ENCODE measurements at regions not wholly inside any gene's neighbourhood (a gene's known extent, or its start where the extent isn't known, plus 50 kb on each side); places are given as distances from the start of the nearest gene placed in this dataset.

GRCh38 chr6:140559458-140559857 lies 1185.0 kb upstream of the CITED2 start:
- H3K27ac ChIP-seq = no peak overlapping the region
- H3K4me3 ChIP-seq = no peak overlapping the region
- no peak for DNase-seq (ENCODE audit: low spot score)
- H3K4me1 ChIP-seq = no peaks in the 10 kb centered on the region
- TF ChIP-seq, protein P1, sequence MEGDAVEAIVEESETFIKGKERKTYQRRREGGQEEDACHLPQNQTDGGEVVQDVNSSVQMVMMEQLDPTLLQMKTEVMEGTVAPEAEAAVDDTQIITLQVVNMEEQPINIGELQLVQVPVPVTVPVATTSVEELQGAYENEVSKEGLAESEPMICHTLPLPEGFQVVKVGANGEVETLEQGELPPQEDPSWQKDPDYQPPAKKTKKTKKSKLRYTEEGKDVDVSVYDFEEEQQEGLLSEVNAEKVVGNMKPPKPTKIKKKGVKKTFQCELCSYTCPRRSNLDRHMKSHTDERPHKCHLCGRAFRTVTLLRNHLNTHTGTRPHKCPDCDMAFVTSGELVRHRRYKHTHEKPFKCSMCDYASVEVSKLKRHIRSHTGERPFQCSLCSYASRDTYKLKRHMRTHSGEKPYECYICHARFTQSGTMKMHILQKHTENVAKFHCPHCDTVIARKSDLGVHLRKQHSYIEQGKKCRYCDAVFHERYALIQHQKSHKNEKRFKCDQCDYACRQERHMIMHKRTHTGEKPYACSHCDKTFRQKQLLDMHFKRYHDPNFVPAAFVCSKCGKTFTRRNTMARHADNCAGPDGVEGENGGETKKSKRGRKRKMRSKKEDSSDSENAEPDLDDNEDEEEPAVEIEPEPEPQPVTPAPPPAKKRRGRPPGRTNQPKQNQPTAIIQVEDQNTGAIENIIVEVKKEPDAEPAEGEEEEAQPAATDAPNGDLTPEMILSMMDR (IDR thresholded peaks at IDR 0.05) = no peak
- no peaks in the 10 kb centered on the region for H3K36me3 ChIP-seq
- H3K9me3 ChIP-seq = no peaks in the 10 kb centered on the region
- H3K27me3 ChIP-seq = no peaks in the 10 kb centered on the region

GRCh38 chr6:140554421-140554820 lies 1180.0 kb upstream of the CITED2 start:
- no peak overlapping the region for H3K4me3 ChIP-seq
- H3K27me3 ChIP-seq = no peaks in the 10 kb centered on the region
- no peak for DNase-seq (ENCODE audit: low spot score)
- H3K4me1 ChIP-seq = no peaks in the 10 kb centered on the region
- H3K36me3 ChIP-seq = no peaks in the 10 kb centered on the region
- H3K27ac ChIP-seq = no peak overlapping the region
- H3K9me3 ChIP-seq = no peaks in the 10 kb centered on the region
- TF ChIP-seq, protein P1 (IDR thresholded peaks at IDR 0.05) = no peak

- H3K4me1 ChIP-seq = no peaks in the 10 kb centered on the region
- H3K4me3 ChIP-seq = no peak overlapping the region
- H3K27ac ChIP-seq = no peak overlapping the region
- no peak for DNase-seq (ENCODE audit: low spot score)
- H3K27me3 ChIP-seq = no peaks in the 10 kb centered on the region
- no peaks in the 10 kb centered on the region for H3K36me3 ChIP-seq
- TF ChIP-seq, protein P1 (IDR thresholded peaks at IDR 0.05) = no peak
- no peaks in the 10 kb centered on the region for H3K9me3 ChIP-seq
Measured at GRCh38 chr6:140548366-140548765, 1173.9 kb upstream of the CITED2 start.

DNA sequence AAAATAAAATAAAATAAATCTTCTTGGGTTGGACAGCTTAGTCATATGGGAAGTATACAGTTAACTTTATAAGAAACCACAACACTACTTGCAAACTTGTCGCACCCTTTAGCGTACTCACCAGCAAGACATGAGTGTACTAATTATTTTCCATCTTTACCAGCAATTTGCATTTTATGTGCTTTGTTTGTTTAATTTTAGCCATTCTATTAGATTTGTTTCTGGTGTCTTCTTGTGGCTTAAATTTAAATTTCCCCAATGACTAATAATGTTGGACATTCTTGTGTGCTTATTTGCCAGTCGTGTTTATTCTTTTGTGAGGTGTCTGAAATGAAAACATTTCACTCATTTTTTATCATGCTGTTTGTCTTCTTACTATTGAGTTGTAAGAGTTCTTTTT lies 1172.2 kb upstream of the CITED2 start:
- DNase-seq (ENCODE audit: low spot score) = no peak
- Histone ChIP-seq H3K4me1 (no peaks in the 10 kb centered on the region), H3K9me3 (no peaks in the 10 kb centered on the region), H3K4me3 (no peak overlapping the region), H3K36me3 (no peaks in the 10 kb centered on the region), H3K27ac (no peak overlapping the region), H3K27me3 (no peaks in the 10 kb centered on the region)
- TF ChIP-seq, protein P1 (IDR thresholded peaks at IDR 0.05) = no peak

- Histone ChIP-seq H3K4me1 (no peaks in the 10 kb centered on the region), H3K27ac (no peak overlapping the region), H3K27me3 (no peaks in the 10 kb centered on the region), H3K9me3 (no peaks in the 10 kb centered on the region), H3K36me3 (no peaks in the 10 kb centered on the region), H3K4me3 (no peak overlapping the region)
- TF ChIP-seq, protein P1 (IDR thresholded peaks at IDR 0.05) = no peak
- DNase-seq (ENCODE audit: low spot score) = no peak
Measured at GRCh38 chr6:140544431-140544830, 1170.0 kb upstream of the CITED2 start.

DNA sequence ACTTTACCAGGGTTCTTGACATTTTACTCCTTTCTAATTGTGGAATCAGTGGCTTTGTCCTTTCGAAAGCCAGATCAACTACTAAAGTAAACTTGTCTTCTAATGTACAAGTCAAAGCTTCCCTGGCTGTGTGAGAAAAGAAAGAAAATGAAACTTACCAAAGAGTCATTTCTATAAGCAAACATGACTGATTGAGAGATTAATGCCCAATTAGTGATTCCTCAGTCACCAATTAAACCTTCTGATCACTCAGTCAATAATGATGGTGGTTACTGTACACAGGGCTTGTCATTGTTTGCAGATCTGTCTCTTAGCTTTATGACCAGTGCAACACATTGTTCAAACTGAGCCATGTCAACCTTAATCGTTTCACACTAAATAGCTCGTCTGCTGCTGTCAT lies 1168.4 kb upstream of the CITED2 start:
- H3K36me3 ChIP-seq = no peaks in the 10 kb centered on the region
- TF ChIP-seq, protein P1 (IDR thresholded peaks at IDR 0.05) = no peak
- no peak for DNase-seq (ENCODE audit: low spot score)
- no peaks in the 10 kb centered on the region for H3K27me3 ChIP-seq
- peaks cover 0 to 5% of the 10 kb centered on the region in 2 donors for H3K4me1 ChIP-seq
- no peak overlapping the region for H3K27ac ChIP-seq
- H3K9me3 ChIP-seq = no peaks in the 10 kb centered on the region
- no peak overlapping the region for H3K4me3 ChIP-seq

Data from right atrium auricular region (tissue), 2 donors.